ENCODE measurements at regions not wholly inside any gene's neighbourhood (a gene's known extent, or its start where the extent isn't known, plus 50 kb on each side); places are given as distances from the start of the nearest gene placed in this dataset.

DNA sequence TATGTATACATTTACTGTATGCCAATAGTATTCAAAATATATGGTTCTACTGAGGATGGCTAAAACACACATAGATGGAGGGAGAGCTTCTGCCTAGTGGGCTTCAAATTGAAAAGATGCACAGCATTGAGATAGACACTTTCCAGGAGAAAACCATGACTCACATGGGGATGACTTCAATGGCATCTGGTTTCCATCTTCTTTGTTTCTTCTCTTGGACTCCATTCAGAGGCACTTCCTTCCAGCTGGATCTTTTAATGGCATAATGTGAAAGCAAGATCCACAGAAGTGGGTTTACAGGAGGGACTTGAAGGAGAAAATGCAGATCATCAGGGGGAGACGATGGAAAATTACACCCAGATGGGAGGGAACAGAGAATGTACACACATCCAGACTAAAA, 84.9 kb downstream of the ZNF365 start:
- no peak overlapping the region for H3K4me3 ChIP-seq
- H3K36me3 ChIP-seq, result no peaks in the 10 kb centered on the region
- peaks cover 0 to 9% (median 0%) of the 10 kb centered on the region in 4 donors for H3K4me1 ChIP-seq
- DNase-seq, result no peak
- no peaks in the 10 kb centered on the region for H3K9me3 ChIP-seq
- no peaks in the 10 kb centered on the region for H3K27me3 ChIP-seq
- TF ChIP-seq CTCF (IDR thresholded peaks at IDR 0.05) (no peak), POLR2A (IDR thresholded peaks at IDR 0.05) (no peak)
- H3K27ac ChIP-seq, result no peak overlapping the region

DNA sequence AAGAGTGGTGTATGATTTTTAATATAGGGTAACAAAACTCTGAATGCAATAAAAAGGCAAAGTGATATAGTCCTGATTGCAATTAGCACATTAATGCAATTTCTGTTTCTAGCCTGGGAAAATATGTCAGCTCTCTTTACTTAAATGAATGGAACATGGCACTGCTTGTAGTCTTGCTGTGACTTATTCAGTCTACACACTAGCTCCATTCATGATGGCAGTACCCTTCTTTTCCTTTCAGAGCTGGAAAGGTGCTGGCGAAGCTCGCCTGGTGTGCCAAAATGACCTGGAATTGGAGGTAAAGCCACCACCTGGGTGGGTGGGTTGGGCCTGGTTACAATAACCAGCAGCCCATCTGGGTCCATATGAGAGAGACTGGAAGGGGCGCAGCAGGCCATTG, 85.3 kb downstream of the ZNF365 start:
- no peak for DNase-seq
- no peak overlapping the region for H3K27ac ChIP-seq

DNA sequence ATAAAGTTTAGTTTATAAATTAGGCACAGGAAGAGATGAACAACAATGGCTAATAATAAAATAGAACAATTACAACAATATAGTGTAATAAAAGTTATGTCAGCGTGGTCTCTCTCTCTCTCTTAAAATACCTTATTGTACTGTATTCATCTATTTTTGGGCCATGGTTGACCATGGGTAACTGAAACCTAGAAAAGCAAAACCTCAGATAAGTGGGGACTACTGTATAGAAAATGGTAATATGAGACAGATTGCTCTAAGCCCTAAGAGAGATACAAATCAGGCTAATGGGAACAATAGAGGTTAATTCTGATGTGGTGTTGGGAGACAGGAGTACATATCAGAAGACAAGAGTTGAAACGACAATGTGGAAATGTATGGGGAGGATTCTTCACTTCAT, 86.2 kb downstream of the ZNF365 start:
- TF ChIP-seq CTCF (IDR thresholded peaks at IDR 0.05) (no peak), POLR2A (IDR thresholded peaks at IDR 0.05) (no peak)

More for the DNA sequence above, 85.3 kb downstream of the ZNF365 start:
- no peaks in the 10 kb centered on the region for H3K27me3 ChIP-seq
- H3K4me3 ChIP-seq, result no peak overlapping the region
- H3K9me3 ChIP-seq, result no peaks in the 10 kb centered on the region
- no peaks in the 10 kb centered on the region for H3K36me3 ChIP-seq
- TF ChIP-seq CTCF (IDR thresholded peaks at IDR 0.05), result no peak
- TF ChIP-seq POLR2A (IDR thresholded peaks at IDR 0.05), result no peak
- peaks cover 0 to 9% (median 0%) of the 10 kb centered on the region in 4 donors for H3K4me1 ChIP-seq

GRCh38 chr10:62461120-62461519, 87.0 kb downstream of the ZNF365 start:
- DNase-seq, result no peak

More for the DNA sequence above, 86.2 kb downstream of the ZNF365 start:
- Histone ChIP-seq H3K36me3 (no peaks in the 10 kb centered on the region), H3K27ac (no peak overlapping the region), H3K4me1 (peaks cover 0 to 9% (median 0%) of the 10 kb centered on the region in 4 donors), H3K27me3 (no peaks in the 10 kb centered on the region), H3K9me3 (peaks cover 0 to 6% (median 0%) of the 10 kb centered on the region in 4 donors), H3K4me3 (no peak overlapping the region)
- DNase-seq, result no peak

DNA sequence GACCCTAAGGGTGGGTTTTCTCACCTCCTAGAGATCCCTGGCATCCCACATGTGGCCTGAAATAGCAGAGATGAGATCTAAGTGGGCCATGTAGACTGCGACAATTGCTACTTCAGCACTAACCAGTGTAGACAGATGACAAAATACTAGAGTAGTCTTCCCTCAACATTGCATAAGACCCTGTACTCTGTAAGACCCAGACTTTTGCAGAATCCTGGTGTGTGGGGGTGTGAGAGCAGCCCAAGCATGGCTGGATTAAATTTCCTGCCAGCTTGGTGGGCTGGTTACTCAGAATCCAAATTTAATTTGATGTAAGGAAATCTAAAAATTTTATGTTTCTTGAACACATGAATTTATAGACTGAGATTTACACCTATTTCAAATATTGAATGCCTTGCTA, 88.3 kb downstream of the ZNF365 start:
- Histone ChIP-seq H3K4me3 (no peak overlapping the region), H3K4me1 (peaks cover 0 to 1% (median 0%) of the 10 kb centered on the region in 4 donors), H3K9me3 (peaks cover 0 to 10% (median 0%) of the 10 kb centered on the region in 4 donors), H3K27me3 (no peaks in the 10 kb centered on the region), H3K27ac (no peak overlapping the region), H3K36me3 (no peaks in the 10 kb centered on the region)
- TF ChIP-seq POLR2A (IDR thresholded peaks at IDR 0.05) (no peak), CTCF (IDR thresholded peaks at IDR 0.05) (no peak)
- DNase-seq, result no peak

More at GRCh38 chr10:62461120-62461519, 87.0 kb downstream of the ZNF365 start:
- no peak overlapping the region for H3K27ac ChIP-seq
- no peaks in the 10 kb centered on the region for H3K36me3 ChIP-seq
- H3K27me3 ChIP-seq, result no peaks in the 10 kb centered on the region
- H3K9me3 ChIP-seq, result peaks cover 0 to 10% (median 0%) of the 10 kb centered on the region in 4 donors
- TF ChIP-seq CTCF (IDR thresholded peaks at IDR 0.05), result no peak
- no peak for TF ChIP-seq POLR2A (IDR thresholded peaks at IDR 0.05)
- no peak overlapping the region for H3K4me3 ChIP-seq
- peaks cover 0 to 9% (median 0%) of the 10 kb centered on the region in 4 donors for H3K4me1 ChIP-seq

- no peak for TF ChIP-seq POLR2A (IDR thresholded peaks at IDR 0.05)
- no peak for TF ChIP-seq CTCF (IDR thresholded peaks at IDR 0.05)
- H3K27ac ChIP-seq, result no peak overlapping the region
- H3K27me3 ChIP-seq, result no peaks in the 10 kb centered on the region
- peaks cover 0 to 10% (median 0%) of the 10 kb centered on the region in 4 donors for H3K9me3 ChIP-seq
- no peak for DNase-seq
- H3K36me3 ChIP-seq, result no peaks in the 10 kb centered on the region
- no peaks in the 10 kb centered on the region for H3K4me1 ChIP-seq
- H3K4me3 ChIP-seq, result no peak overlapping the region
These were observed 89.2 kb downstream of the ZNF365 start for GRCh38 chr10:62463364-62463763.

Measured in Peyer's patch (tissue), 4 donors.